Endothelial cell of umbilical vein (primary cell): ENCODE measurements at regions not wholly inside any gene's neighbourhood (a gene's known extent, or its start where the extent isn't known, plus 50 kb on each side); places are given as distances from the start of the nearest gene placed in this dataset.

Experiments
- EZH2 ChIP-seq: IDR thresholded peaks from 2 replicates; pipeline ENCODE4 v1.6.1; 2012; ENCODE audit warnings: borderline replicate concordance, low read depth, mild to moderate bottlenecking, moderate library complexity, low read length, inconsistent platforms; ENCODE audit not compliant: severe bottlenecking
- FOS ChIP-seq: IDR thresholded peaks from 2 replicates; pipeline ENCODE4 v1.6.1; 2011; ENCODE audit warnings: mild to moderate bottlenecking, low read length, moderate library complexity, borderline replicate concordance; ENCODE audit not compliant: insufficient read depth
- GATA2 ChIP-seq: IDR thresholded peaks from 2 replicates; pipeline ENCODE4 v1.7.0; 2011; ENCODE audit warnings: low read depth, mild to moderate bottlenecking, moderate library complexity, mixed read lengths, low read length; ENCODE audit not compliant: insufficient read length, insufficient read depth
- JUN ChIP-seq: IDR thresholded peaks from 2 replicates; pipeline ENCODE4 v1.6.1; 2011; ENCODE audit warnings: borderline replicate concordance, low read depth; ENCODE audit not compliant: insufficient read length, insufficient read depth
- MYC ChIP-seq: IDR thresholded peaks from one replicate; pipeline ENCODE4 v1.6.1; 2011; ENCODE audit warnings: mild to moderate bottlenecking, low read depth, low read length
- POLR2A ChIP-seq: IDR thresholded peaks from 2 replicates; pipeline ENCODE4 v1.6.1; 2012; ENCODE audit warnings: low read depth, mild to moderate bottlenecking, control low read depth, low read length
- POLR2AphosphoS5 ChIP-seq: IDR thresholded peaks from 2 replicates; pipeline ENCODE4 v1.6.1; 2012; ENCODE audit warnings: low read depth, mild to moderate bottlenecking, control low read depth, low read length, moderate library complexity; ENCODE audit not compliant: insufficient read depth
- TF ChIP-seq, protein P1 (sequence below): IDR thresholded peaks from 2 replicates; pipeline ENCODE4 v1.6.1; 2011; ENCODE audit not compliant: insufficient read depth, insufficient read length
- TF ChIP-seq, protein P2 (sequence below), 2 donors: IDR thresholded peaks; 1 replicate in 1 of 2; 2 replicates in 1 of 2; pipeline ENCODE4 v1.5.1; 2011; ENCODE audit warnings: low read length in 2 of 2, mild to moderate bottlenecking in 2 of 2, moderate library complexity in 2 of 2, control low read depth in 1 of 2, inconsistent platforms in 1 of 2, low read depth in 1 of 2; ENCODE audit not compliant: insufficient read depth in 1 of 2; ENCODE audit errors: extremely low read depth in 1 of 2

DNA sequence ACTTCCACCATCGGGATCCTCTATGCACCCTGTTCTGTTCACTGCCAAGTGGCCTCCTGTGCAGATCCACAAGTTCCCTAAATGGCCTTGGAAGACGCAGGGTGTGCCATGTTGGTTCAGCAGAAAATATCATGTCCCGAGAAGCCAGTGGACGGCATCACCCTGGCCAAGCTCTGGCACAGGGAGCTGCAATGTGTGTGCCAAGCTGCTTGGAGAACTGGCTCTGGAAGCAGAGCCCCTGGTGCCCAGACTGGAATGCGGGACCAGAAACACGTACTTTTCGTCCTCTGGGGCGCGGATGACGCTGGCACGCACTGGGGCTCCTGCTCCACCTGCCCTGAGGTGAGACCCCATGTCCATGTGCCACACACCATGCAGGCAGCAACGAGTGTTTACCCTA lies 124.7 kb upstream of the CARD11 start:
- TF ChIP-seq, protein P1, sequence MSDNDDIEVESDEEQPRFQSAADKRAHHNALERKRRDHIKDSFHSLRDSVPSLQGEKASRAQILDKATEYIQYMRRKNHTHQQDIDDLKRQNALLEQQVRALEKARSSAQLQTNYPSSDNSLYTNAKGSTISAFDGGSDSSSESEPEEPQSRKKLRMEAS = no peak
- TF ChIP-seq EZH2 (no peak), POLR2AphosphoS5 (no peak), POLR2A (no peak), JUN (no peak), GATA2 (no peak), MYC (no peak), FOS (no peak)
- TF ChIP-seq, protein P2, sequence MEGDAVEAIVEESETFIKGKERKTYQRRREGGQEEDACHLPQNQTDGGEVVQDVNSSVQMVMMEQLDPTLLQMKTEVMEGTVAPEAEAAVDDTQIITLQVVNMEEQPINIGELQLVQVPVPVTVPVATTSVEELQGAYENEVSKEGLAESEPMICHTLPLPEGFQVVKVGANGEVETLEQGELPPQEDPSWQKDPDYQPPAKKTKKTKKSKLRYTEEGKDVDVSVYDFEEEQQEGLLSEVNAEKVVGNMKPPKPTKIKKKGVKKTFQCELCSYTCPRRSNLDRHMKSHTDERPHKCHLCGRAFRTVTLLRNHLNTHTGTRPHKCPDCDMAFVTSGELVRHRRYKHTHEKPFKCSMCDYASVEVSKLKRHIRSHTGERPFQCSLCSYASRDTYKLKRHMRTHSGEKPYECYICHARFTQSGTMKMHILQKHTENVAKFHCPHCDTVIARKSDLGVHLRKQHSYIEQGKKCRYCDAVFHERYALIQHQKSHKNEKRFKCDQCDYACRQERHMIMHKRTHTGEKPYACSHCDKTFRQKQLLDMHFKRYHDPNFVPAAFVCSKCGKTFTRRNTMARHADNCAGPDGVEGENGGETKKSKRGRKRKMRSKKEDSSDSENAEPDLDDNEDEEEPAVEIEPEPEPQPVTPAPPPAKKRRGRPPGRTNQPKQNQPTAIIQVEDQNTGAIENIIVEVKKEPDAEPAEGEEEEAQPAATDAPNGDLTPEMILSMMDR (IDR thresholded peaks at IDR 0.05; ENCODE audit: extremely low read depth in 1 of 2, insufficient read depth in 1 of 2, low read depth in 1 of 2, low read length in 2 of 2) = no peak
